ENCODE measurements at regions not wholly inside any gene's neighbourhood (a gene's known extent, or its start where the extent isn't known, plus 50 kb on each side); places are given as distances from the start of the nearest gene placed in this dataset.
"Not testable (repeated sequence)": the region's sequence is repeated elsewhere in the genome, so short reads cannot be mapped to it uniquely, and the experiment has no call there.

- no peak for DNase-seq
Measured at GRCh38 chr1:30010506-30011106, 712.8 kb downstream of the MATN1 start.

GRCh38 chr1:30009720-30010119, 713.7 kb downstream of the MATN1 start:
- DNase-seq = no peak

- peak in 1 of 3 experiments; percentile 24 for DNase-seq
Measured at GRCh38 chr1:30008998-30009657, 714.3 kb downstream of the MATN1 start.

GRCh38 chr1:30008372-30008997, 714.9 kb downstream of the MATN1 start:
- DNase-seq = peak in 1 of 3 experiments; percentile 39

- DNase-seq = no peak
Measured at GRCh38 chr1:30005972-30006619, 717.3 kb downstream of the MATN1 start.

- DNase-seq = no peak
Measured at GRCh38 chr1:30001732-30002039, 721.7 kb downstream of the MATN1 start.

GRCh38 chr1:30001011-30001731, 722.2 kb downstream of the MATN1 start:
- no peak for DNase-seq

GRCh38 chr1:30000266-30000665, 723.1 kb downstream of the MATN1 start:
- DNase-seq = no peak

- DNase-seq = no peak
Measured at GRCh38 chr1:29999595-29999994, 723.8 kb downstream of the MATN1 start.

GRCh38 chr1:29998686-29999085, 724.7 kb downstream of the MATN1 start:
- DNase-seq = no peak

GRCh38 chr1:29997818-29998217, 725.6 kb downstream of the MATN1 start:
- not testable (repeated sequence) for DNase-seq

- DNase-seq = no peak
Measured at GRCh38 chr1:29993950-29994349, 729.4 kb downstream of the MATN1 start.

GRCh38 chr1:29991815-29992214, 731.6 kb downstream of the MATN1 start:
- no peak for DNase-seq

GRCh38 chr1:29991025-29991424, 732.4 kb downstream of the MATN1 start:
- no peak for DNase-seq

- no peak for DNase-seq
Measured at GRCh38 chr1:29990304-29990703, 733.1 kb downstream of the MATN1 start.

- DNase-seq = no peak
Measured at GRCh38 chr1:29986986-29987385, 736.4 kb downstream of the MATN1 start.

- no peak for DNase-seq
Measured at GRCh38 chr1:29985606-29985945, 737.8 kb downstream of the MATN1 start.

GRCh38 chr1:29984862-29985605, 738.4 kb downstream of the MATN1 start:
- DNase-seq = no peak

- peak in 2 of 3 experiments; percentile 40 to 59 for DNase-seq
Measured at GRCh38 chr1:29984166-29984861, 739.1 kb downstream of the MATN1 start.

- DNase-seq = no peak
Measured at GRCh38 chr1:29983321-29983720, 740.1 kb downstream of the MATN1 start.

GRCh38 chr1:29981586-29982239, 741.7 kb downstream of the MATN1 start:
- DNase-seq = no peak

- no peak for DNase-seq
Measured at GRCh38 chr1:29977550-29977949, 741.2 kb downstream of the PTPRU start.

Measured in NCI-H1417 (cell line).